CD14-positive monocyte (primary cell): ENCODE measurements at regions not wholly inside any gene's neighbourhood (a gene's known extent, or its start where the extent isn't known, plus 50 kb on each side); places are given as distances from the start of the nearest gene placed in this dataset.

Source experiments
- DNase-seq, 3 donors: peaks; one replicate each; pipeline ENCODE4 v3.0.0-alpha.2; 2011 to 2022
- H2AFZ ChIP-seq: 2 replicates; pipeline ENCODE4 v1.6.0; 2012; ENCODE audit warnings: mild to moderate bottlenecking, low read depth, low read length, inconsistent platforms; ENCODE audit not compliant: insufficient read depth, poor library complexity, severe bottlenecking
- H3K27ac ChIP-seq, 2 donors: 1 replicate in 1 of 2; 2 replicates in 1 of 2; pipeline ENCODE4 v1.5.1; 2012 to 2013; ENCODE audit warnings: low read length in 2 of 2, control low read depth in 1 of 2, inconsistent platforms in 1 of 2, low read depth in 1 of 2, mild to moderate bottlenecking in 1 of 2
- H3K27me3 ChIP-seq, 2 donors: one replicate each; pipeline versions ENCODE4 v1.6.0 to v1.6.1; 2011 to 2013; ENCODE audit warnings: low read length in 2 of 2; ENCODE audit not compliant: control insufficient read depth in 2 of 2, insufficient read depth in 2 of 2
- H3K36me3 ChIP-seq, 2 donors: replicated peaks in 1 of 2; 1 replicate in 1 of 2; 2 replicates in 1 of 2; pipeline versions ENCODE4 v1.5.1 to v1.6.1; 2012 to 2013; ENCODE audit warnings: low read length in 2 of 2, control low read depth in 1 of 2, inconsistent platforms in 1 of 2, mild to moderate bottlenecking in 1 of 2; ENCODE audit not compliant: insufficient read depth in 2 of 2, control insufficient read depth in 1 of 2
- H3K4me1 ChIP-seq, 2 donors: 1 replicate in 1 of 2; 2 replicates in 1 of 2; pipeline versions ENCODE4 v1.5.1 to v1.6.1; 2012 to 2013; ENCODE audit warnings: low read length in 2 of 2, control low read depth in 1 of 2, inconsistent platforms in 1 of 2, mild to moderate bottlenecking in 1 of 2, moderate library complexity in 1 of 2; ENCODE audit not compliant: insufficient read depth in 2 of 2, control insufficient read depth in 1 of 2
- H3K4me2 ChIP-seq: replicated peaks from 2 replicates; pipeline ENCODE3; 2012; ENCODE audit warnings: low read length, moderate library complexity, mild to moderate bottlenecking; ENCODE audit not compliant: poor library complexity, severe bottlenecking; ENCODE audit errors: extremely low read depth
- H3K4me3 ChIP-seq, 3 experiments: fragments of 200-600 bp in 1 of 3; sonication (generic) in 1 of 3; replicated peaks in 1 of 3; 1 replicate in 2 of 3; 2 replicates in 1 of 3; pipeline ENCODE4 v1.5.1; 2011 to 2013; ENCODE audit warnings: low read length in 3 of 3, mild to moderate bottlenecking in 3 of 3, control low read depth in 2 of 3, low read depth in 2 of 3, inconsistent platforms in 1 of 3, moderate library complexity in 1 of 3
- H3K79me2 ChIP-seq: 2 replicates; pipeline ENCODE4 v1.6.0; 2012; ENCODE audit warnings: mild to moderate bottlenecking, control low read depth, inconsistent platforms, low read length, moderate library complexity; ENCODE audit not compliant: insufficient read depth
- H3K9ac ChIP-seq: 2 replicates; pipeline ENCODE4 v1.6.0; 2017; ENCODE audit warnings: low read length, mild to moderate bottlenecking; ENCODE audit not compliant: insufficient read depth, poor library complexity, severe bottlenecking
- H3K9me3 ChIP-seq, 2 donors: replicated peaks in 1 of 2; 1 replicate in 1 of 2; 2 replicates in 1 of 2; pipeline versions ENCODE4 v1.5.1 to v1.6.1; 2012 to 2013; ENCODE audit warnings: low read length in 2 of 2, control low read depth in 1 of 2; ENCODE audit not compliant: control insufficient read depth in 1 of 2, insufficient read depth in 1 of 2
- H4K20me1 ChIP-seq: 2 replicates; pipeline ENCODE4 v1.6.0; 2012; ENCODE audit warnings: mild to moderate bottlenecking, low read length, control low read depth, moderate library complexity; ENCODE audit not compliant: insufficient read depth
- H3K27ac Mint-ChIP-seq, 7 donors: one replicate each; pipeline ENCODE4 v1.8.0; 2020; ENCODE audit warnings: mild to moderate bottlenecking in 7 of 7, mixed read lengths in 7 of 7, moderate library complexity in 6 of 7, inconsistent platforms in 2 of 7
- H3K27me3 Mint-ChIP-seq, 3 donors: one replicate each; pipeline ENCODE4 v1.8.0; 2021 to 2022; ENCODE audit warnings: low read depth in 3 of 3, mild to moderate bottlenecking in 3 of 3, mixed read lengths in 3 of 3, moderate library complexity in 3 of 3, inconsistent platforms in 1 of 3
- H3K36me3 Mint-ChIP-seq, 2 donors: one replicate each; pipeline ENCODE4 v1.8.0; 2020; ENCODE audit warnings: mixed read lengths in 2 of 2, inconsistent platforms in 1 of 2, mild to moderate bottlenecking in 1 of 2
- H3K4me1 Mint-ChIP-seq: one replicate; pipeline ENCODE4 v1.8.0; 2020; ENCODE audit warnings: mild to moderate bottlenecking, mixed read lengths
- H3K4me3 Mint-ChIP-seq, 2 donors: one replicate each; pipeline ENCODE4 v1.8.0; 2020; ENCODE audit warnings: mild to moderate bottlenecking in 2 of 2, mixed read lengths in 2 of 2, moderate library complexity in 1 of 2
- H3K9me3 Mint-ChIP-seq, 7 donors: one replicate each; pipeline ENCODE4 v1.8.0; 2020 to 2022; ENCODE audit warnings: mixed read lengths in 7 of 7, mild to moderate bottlenecking in 6 of 7, moderate library complexity in 6 of 7, inconsistent platforms in 2 of 7
- WGBS: methylation state at CpG from one replicate; pipeline ENCODE4 v1.1.5; 2013; ENCODE audit warnings: missing lambda C conversion rate; ENCODE audit not compliant: insufficient coverage; 5-methylcytosine and 5-hydroxymethylcytosine counted together
- intact Hi-C, 2 donors: fragments of 100-400 bp; cut with micrococcal nuclease; formaldehyde crosslinking; loops; one replicate each; pipeline versions ENCODE4 v1.15.0 to v1.15.1; 2023
- TF ChIP-seq, protein P1 (sequence below): fragments of 200-600 bp; IDR thresholded peaks from one replicate; pipeline ENCODE4 v1.8.0; 2022; ENCODE audit warnings: antibody characterized with exemption, mild to moderate bottlenecking

DNA sequence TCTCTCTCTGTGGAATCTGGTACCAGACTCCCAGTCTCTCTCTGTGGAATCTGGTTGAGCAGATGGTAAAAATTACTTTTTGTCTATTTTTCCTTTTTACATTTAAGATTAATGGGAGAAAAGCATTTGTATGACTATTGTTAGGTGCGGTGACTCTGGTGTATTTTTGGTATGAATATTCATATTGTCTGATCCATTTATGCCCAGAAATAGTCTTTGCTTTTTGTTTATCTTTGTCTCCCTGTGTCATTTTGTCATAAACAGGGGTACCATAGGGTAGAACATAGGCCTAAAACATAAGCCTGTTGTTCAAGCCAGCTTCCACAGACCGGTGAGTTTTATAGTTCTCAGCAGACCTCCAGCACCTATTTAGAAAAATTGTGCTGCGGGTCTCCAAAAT is 78.7 kb downstream of the ETS2 start:
- H3K4me3 Mint-ChIP-seq, result no peak overlapping the region
- TF ChIP-seq, protein P1, sequence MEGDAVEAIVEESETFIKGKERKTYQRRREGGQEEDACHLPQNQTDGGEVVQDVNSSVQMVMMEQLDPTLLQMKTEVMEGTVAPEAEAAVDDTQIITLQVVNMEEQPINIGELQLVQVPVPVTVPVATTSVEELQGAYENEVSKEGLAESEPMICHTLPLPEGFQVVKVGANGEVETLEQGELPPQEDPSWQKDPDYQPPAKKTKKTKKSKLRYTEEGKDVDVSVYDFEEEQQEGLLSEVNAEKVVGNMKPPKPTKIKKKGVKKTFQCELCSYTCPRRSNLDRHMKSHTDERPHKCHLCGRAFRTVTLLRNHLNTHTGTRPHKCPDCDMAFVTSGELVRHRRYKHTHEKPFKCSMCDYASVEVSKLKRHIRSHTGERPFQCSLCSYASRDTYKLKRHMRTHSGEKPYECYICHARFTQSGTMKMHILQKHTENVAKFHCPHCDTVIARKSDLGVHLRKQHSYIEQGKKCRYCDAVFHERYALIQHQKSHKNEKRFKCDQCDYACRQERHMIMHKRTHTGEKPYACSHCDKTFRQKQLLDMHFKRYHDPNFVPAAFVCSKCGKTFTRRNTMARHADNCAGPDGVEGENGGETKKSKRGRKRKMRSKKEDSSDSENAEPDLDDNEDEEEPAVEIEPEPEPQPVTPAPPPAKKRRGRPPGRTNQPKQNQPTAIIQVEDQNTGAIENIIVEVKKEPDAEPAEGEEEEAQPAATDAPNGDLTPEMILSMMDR, result no peak
- H3K27ac Mint-ChIP-seq, result no peak overlapping the region
- peaks cover 23 to 26% of the 10 kb centered on the region in 2 donors for H3K9me3 ChIP-seq
- H4K20me1 ChIP-seq, result no peaks in the 10 kb centered on the region
- H3K36me3 Mint-ChIP-seq, result peaks cover 0 to 7% of the 10 kb centered on the region in 2 donors
- H3K79me2 ChIP-seq, result no peaks in the 10 kb centered on the region
- no peak overlapping the region for H3K9ac ChIP-seq
- DNase-seq, result no peak
- peaks cover 30 to 41% (median 36%) of the 10 kb centered on the region in 7 donors for H3K9me3 Mint-ChIP-seq
- intact Hi-C loops, result no loop called here
- no peak overlapping the region for H2AFZ ChIP-seq
- H3K36me3 ChIP-seq, result no peaks in the 10 kb centered on the region
- H3K4me2 ChIP-seq, result no peak overlapping the region
- no peaks in the 10 kb centered on the region for H3K27me3 ChIP-seq
- WGBS, result 94% methylated on average over 2 of the region's 3 CpGs
- H3K4me1 Mint-ChIP-seq, result peaks cover under 1% of the 10 kb centered on the region
- H3K4me1 ChIP-seq, result peaks cover 0 to under 1% of the 10 kb centered on the region in 2 donors
- H3K27ac ChIP-seq, result no peak overlapping the region
- H3K4me3 ChIP-seq, result no peak overlapping the region
- H3K27me3 Mint-ChIP-seq, result peaks cover 0 to 2% (median 0%) of the 10 kb centered on the region in 3 donors

GRCh38 chr21:38883142-38883541 is 77.4 kb downstream of the ETS2 start:
- DNase-seq, result no peak
- Histone ChIP-seq H3K9ac (no peak overlapping the region), H3K27me3 (no peaks in the 10 kb centered on the region), H3K27ac (no peak overlapping the region), H2AFZ (no peak overlapping the region), H3K9me3 (peaks cover 23 to 26% of the 10 kb centered on the region in 2 donors), H3K4me2 (no peak overlapping the region), H3K36me3 (no peaks in the 10 kb centered on the region), H3K79me2 (no peaks in the 10 kb centered on the region), H3K4me1 (peaks cover 10 to 14% of the 10 kb centered on the region in 2 donors), H3K4me3 (no peak overlapping the region), H4K20me1 (no peaks in the 10 kb centered on the region)
- H3K4me1 Mint-ChIP-seq, result peaks cover 12% of the 10 kb centered on the region
- peaks cover 0 to 2% (median 0%) of the 10 kb centered on the region in 3 donors for H3K27me3 Mint-ChIP-seq
- H3K4me3 Mint-ChIP-seq, result no peak overlapping the region
- TF ChIP-seq, protein P1, result no peak
- H3K27ac Mint-ChIP-seq, result no peak overlapping the region
- H3K36me3 Mint-ChIP-seq, result peaks cover 0 to 7% of the 10 kb centered on the region in 2 donors
- H3K9me3 Mint-ChIP-seq, result peaks cover 28 to 41% (median 36%) of the 10 kb centered on the region in 7 donors
- intact Hi-C loops, result no loop called here
